IPS-15b (cell line): ENCODE measurements at regions not wholly inside any gene's neighbourhood (a gene's known extent, or its start where the extent isn't known, plus 50 kb on each side); places are given as distances from the start of the nearest gene placed in this dataset.
"Not testable (repeated sequence)": the region's sequence is repeated elsewhere in the genome, so short reads cannot be mapped to it uniquely, and the experiment has no call there.

Experiments
- H3K27me3 ChIP-seq: one replicate; pipeline ENCODE4 v1.6.1; 2013; ENCODE audit warnings: low read length; ENCODE audit not compliant: control insufficient read depth, insufficient read depth
- H3K36me3 ChIP-seq: one replicate; pipeline ENCODE4 v1.6.1; 2013; ENCODE audit warnings: low read length; ENCODE audit not compliant: control insufficient read depth, insufficient read depth
- H3K4me1 ChIP-seq: one replicate; pipeline ENCODE4 v1.6.1; 2013; ENCODE audit warnings: mild to moderate bottlenecking, low read length; ENCODE audit not compliant: control insufficient read depth, insufficient read depth
- H3K4me3 ChIP-seq: one replicate; pipeline ENCODE4 v1.5.1; 2013; ENCODE audit warnings: low read depth, low read length
- H3K9ac ChIP-seq: one replicate; pipeline ENCODE4 v1.6.1; 2013; ENCODE audit warnings: low read depth, mild to moderate bottlenecking, low read length
- H3K9me3 ChIP-seq: one replicate; pipeline ENCODE4 v1.6.1; 2013; ENCODE audit warnings: mild to moderate bottlenecking, low read length; ENCODE audit not compliant: control insufficient read depth, insufficient read depth

DNA sequence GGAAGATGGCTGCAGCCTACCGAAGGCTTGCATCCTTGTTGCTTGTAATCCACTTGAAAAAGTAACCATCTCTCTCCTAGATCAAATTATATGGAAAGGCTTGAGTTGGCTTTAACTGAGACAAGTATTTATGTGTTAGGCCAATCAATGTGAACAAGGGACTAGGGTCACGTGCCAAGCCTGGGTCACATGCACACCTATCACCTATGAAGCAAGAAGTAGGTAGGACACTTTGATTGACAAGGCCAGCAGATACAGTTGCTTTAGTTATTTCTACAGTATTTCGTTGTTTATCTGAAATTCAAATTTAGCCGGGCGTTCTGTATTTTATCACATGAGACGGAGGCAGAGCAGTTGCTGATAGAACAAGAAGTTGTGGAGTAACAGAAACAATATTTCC is 212.3 kb upstream of the OTX2 start:
- H3K27me3 ChIP-seq, result no peaks in the 10 kb centered on the region
- H3K4me3 ChIP-seq, result no peak overlapping the region
- no peaks in the 10 kb centered on the region for H3K4me1 ChIP-seq
- no peaks in the 10 kb centered on the region for H3K36me3 ChIP-seq
- H3K9me3 ChIP-seq, result no peaks in the 10 kb centered on the region
- no peak overlapping the region for H3K9ac ChIP-seq

DNA sequence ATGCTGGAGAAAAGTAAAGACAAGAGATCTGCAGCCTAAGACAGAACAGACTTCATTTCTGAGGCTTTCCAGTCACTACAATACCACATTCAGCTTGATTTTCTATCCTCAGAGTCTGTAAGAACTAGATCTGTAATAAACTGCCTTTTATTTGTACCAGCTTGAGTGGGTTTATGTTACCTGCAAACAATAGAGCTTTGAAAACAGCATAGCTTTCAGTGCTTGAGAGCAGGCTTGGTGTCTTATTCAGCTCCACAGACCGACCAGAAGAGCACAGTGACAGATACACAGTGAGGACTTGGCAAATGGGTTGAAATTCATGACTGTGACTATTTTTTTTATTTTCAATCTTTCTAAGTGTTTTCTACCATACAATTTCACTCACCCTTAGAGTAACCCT is 207.8 kb upstream of the OTX2 start:
- H3K9me3 ChIP-seq, result no peaks in the 10 kb centered on the region
- no peaks in the 10 kb centered on the region for H3K4me1 ChIP-seq
- H3K36me3 ChIP-seq, result no peaks in the 10 kb centered on the region
- H3K9ac ChIP-seq, result no peak overlapping the region
- H3K4me3 ChIP-seq, result no peak overlapping the region
- H3K27me3 ChIP-seq, result no peaks in the 10 kb centered on the region

DNA sequence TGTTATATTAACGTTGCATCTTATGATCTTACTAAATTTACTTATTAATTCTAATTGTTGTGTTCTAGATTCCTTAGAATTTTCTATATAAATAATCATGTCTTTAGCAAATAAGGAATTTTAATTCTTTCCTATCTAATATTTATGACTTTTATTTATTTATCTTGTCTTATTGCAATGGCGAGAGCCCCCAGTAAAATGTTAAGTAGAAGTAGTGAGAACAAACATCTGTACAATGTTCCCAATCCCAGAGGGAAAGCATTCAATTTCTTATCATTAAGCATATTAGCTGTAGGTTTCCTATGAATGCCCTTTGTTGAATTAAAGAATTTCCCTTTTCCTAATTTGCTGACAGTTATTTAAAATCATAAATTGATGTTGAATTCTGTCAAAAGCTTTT is 203.7 kb upstream of the OTX2 start:
- Histone ChIP-seq H3K36me3 (no peaks in the 10 kb centered on the region), H3K9ac (no peak overlapping the region), H3K27me3 (no peaks in the 10 kb centered on the region), H3K4me3 (no peak overlapping the region), H3K4me1 (peaks cover under 1% of the 10 kb centered on the region), H3K9me3 (no peaks in the 10 kb centered on the region)

DNA sequence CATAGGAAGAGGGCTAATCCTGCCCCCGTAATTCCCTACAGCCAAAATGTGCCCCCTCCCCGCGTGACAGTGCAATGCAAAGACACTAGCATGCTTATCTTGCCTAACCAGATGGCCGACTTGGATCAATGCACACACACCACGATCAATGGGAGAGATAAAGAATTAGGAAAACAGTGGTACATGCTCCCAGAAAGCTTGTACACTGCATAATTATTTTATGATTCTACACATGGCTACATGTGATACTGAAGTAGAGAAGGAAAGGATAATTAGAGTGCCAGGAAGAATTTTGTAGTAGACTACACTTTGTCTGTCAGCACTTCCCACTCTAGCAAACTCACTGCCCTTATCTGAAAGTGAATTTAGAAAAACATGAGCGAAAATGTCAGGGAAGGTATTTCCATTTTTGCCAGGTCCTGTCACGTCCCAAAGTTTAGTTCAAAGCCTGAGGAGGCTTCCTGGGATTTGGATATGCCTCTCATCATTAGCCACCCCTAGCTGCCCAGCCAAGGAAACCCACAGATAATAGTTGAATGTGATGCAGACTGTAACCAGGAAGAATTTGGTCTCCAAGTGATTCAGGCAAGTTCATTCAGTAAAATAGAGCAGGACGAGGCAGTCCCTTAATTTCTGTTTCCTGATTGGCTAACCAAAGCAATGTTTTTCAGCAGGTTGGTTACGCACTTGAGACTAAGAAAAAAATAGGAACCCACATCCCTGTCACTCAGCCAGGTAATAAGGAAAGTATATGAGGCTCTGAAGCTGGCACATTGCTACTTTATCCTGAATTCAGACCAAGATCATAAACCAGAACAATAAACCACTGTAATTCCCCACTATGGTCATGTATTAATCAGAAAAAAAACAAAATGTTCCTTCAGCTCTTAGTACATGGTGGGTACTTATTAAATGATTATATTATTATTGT is 199.6 kb upstream of the OTX2 start:
- Histone ChIP-seq H3K9ac (no peak overlapping the region), H3K9me3 (no peaks in the 10 kb centered on the region), H3K27me3 (no peaks in the 10 kb centered on the region), H3K4me1 (peaks cover 9% of the 10 kb centered on the region), H3K4me3 (no peak overlapping the region), H3K36me3 (no peaks in the 10 kb centered on the region)

DNA sequence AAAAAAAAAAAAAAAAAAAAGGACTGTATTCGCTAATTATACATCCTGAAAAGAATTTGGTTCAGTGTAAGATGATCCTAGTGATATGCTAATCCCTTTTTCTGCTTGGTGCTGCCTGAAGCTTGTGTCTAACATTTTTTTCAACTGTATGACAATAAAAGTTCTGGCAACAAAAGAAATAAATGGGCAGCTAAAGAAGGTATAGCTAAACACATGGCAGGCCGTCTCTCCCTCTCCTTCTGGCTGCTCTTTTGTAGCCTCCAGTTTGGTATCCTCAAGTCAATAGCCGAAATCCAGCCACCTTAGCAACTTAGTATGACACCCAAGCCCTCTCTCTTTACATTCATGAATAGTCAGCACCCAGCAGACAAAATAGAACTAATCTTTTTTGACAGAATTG is 198.3 kb upstream of the OTX2 start:
- Histone ChIP-seq H3K27me3 (no peaks in the 10 kb centered on the region), H3K9me3 (no peaks in the 10 kb centered on the region), H3K9ac (no peak overlapping the region), H3K4me3 (no peak overlapping the region), H3K36me3 (no peaks in the 10 kb centered on the region), H3K4me1 (peaks cover 9% of the 10 kb centered on the region)

DNA sequence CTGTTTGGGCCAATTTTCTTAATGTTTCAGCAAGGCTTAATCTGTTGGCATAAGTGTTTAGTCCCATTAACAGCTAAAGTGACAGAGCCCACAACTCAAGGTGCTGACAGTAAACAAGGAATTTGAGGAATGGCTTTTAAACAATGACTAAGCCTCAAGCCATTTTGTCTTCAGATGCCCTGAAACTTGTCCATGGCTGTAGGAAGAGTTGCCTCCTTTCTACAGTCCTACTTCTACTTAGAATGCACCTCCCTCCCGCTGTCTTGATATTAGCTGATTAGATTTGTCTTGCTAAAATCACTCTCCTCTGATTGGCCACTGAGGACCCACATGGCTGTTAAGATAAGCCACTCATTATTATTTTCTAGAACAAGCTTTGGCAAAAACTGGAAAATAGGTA is 188.4 kb upstream of the OTX2 start:
- Histone ChIP-seq H3K9me3 (no peaks in the 10 kb centered on the region), H3K4me3 (no peak overlapping the region), H3K9ac (no peak overlapping the region), H3K36me3 (no peaks in the 10 kb centered on the region), H3K27me3 (no peaks in the 10 kb centered on the region), H3K4me1 (peaks cover 20% of the 10 kb centered on the region)

DNA sequence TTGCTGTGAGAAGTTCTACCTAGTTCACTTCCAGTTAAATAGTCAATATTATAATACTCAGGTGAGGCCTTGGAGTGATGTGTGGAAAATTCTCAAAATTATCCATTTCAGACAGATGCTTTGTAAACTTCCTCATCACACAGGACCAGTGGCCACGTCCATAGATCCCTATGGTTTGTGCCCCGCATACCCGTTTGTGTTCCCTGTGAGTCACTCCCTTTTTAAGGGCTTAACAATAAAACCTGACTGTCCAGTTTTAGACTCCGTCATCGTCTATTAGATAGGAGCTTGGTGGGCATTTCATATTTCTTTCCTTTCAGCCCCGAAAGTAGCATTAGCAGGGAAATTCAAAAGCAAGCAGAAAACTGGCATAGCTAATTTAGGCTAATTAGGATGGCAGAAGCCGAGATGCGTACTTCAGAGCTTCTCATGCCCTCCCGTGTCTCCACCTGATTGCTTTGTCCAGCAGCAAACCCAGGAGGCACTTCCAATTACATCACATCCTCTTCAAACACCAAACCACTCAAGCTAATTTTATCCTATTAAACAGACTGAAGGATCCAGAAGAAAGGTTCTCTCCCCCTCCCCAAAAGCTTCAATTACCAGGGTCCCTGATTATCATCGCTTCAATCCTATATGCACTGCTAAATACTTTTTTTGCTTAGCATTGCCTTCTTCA is 186.6 kb upstream of the OTX2 start:
- H3K27me3 ChIP-seq, result no peaks in the 10 kb centered on the region
- no peaks in the 10 kb centered on the region for H3K36me3 ChIP-seq
- peaks cover 20% of the 10 kb centered on the region for H3K4me1 ChIP-seq
- no peak overlapping the region for H3K4me3 ChIP-seq
- H3K9ac ChIP-seq, result no peak overlapping the region
- no peaks in the 10 kb centered on the region for H3K9me3 ChIP-seq

DNA sequence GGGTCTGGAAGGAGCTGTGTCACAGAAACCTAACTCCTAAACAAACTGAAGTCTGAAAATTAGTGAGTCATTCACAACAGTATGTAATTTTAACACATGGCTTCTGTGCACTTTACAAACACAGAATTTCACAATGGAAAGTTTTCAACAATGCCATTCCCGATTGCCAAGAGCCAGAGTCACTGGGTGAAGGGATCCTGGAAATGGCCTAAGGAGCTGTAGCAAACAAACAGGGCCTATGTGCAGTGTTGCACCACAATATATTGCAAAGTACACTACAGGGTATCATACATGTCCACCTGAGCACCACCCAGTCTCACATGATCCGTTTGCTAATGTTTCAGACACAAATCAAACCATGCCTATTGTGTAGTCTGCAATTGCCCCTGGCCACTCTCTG is 184.7 kb upstream of the OTX2 start:
- no peaks in the 10 kb centered on the region for H3K9me3 ChIP-seq
- H3K4me1 ChIP-seq, result peaks cover 20% of the 10 kb centered on the region
- H3K27me3 ChIP-seq, result no peaks in the 10 kb centered on the region
- no peaks in the 10 kb centered on the region for H3K36me3 ChIP-seq
- no peak overlapping the region for H3K4me3 ChIP-seq
- H3K9ac ChIP-seq, result no peak overlapping the region

DNA sequence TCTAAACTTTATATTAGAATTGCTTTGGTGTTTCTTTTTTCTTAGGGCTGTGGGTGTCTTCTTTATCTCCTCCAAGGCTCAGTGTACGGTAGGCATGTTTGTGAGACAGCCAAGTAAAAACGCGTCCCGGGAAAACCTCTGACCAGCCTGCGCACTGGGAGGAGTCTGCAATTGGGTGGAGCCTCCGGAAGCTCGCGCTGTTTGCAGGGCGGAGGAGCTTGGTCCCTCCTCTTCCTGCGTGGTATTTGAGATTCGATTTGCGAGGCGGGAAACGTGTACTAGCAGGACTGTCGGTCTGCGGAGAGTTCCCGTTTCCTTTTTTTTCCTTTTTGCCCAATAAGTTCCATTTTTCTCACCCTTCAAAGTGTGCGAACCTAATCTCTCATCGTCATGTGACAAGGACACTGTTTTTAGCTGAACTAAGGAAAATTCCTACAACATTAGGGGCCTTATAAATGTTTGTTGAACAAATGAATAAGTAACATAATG is 182.1 kb upstream of the OTX2 start:
- Histone ChIP-seq H3K36me3 (no peaks in the 10 kb centered on the region), H3K4me1 (peaks cover 17% of the 10 kb centered on the region), H3K4me3 (no peak overlapping the region), H3K27me3 (no peaks in the 10 kb centered on the region), H3K9ac (no peak overlapping the region), H3K9me3 (no peaks in the 10 kb centered on the region)

DNA sequence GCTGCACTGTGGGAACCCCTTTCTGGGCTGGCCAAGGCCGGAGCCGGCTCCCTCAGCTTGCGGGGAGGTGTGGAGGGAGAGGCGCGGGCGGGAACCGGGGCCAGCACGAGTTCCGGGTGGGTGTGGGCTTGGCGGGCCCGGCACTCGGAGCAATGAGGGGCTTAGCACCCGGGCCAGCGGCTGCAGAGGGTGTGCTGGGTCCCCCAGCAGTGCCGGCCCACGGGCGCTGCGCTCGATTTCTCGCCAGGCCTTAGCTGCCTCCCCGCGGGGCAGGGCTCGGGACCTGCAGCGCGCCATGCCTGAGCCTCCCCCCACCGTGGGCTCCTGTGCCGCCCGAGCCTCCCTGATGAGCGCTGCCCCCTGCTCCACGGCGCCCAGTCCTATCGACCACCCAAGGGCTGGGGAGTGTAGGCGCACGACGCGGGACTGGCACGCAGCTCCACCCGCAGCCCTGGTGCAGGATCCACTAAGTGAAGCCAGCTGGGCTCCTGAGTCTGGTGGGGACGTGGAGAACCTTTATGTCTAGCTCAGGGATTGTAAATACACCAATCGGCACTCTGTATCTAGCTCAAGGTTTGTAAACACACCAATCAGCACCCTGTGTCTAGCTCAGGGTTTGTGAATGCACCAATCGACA is 180.8 kb upstream of the OTX2 start:
- H3K9me3 ChIP-seq, H3K9ac ChIP-seq, H3K4me1 ChIP-seq, H3K27me3 ChIP-seq, H3K36me3 ChIP-seq, H3K4me3 ChIP-seq: not testable (repeated sequence)

DNA sequence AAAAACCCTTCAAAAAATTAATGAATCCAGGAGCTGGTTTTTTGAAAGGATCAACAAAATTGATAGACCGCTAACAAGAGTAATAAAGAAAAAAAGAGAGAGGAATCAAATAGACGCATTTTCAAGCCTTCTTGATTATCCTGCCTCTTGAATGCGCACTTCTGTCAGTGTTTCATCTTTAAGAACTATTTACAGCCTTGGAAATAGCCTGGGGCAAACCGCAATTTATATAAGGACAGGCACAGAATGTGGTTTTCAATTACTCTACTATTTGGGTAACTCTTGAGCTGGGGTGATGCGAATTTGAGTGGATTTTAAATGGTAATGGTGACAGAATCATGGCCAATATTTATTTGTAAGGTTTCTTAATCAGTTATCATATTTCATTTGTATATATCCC is 179.1 kb upstream of the OTX2 start:
- Histone ChIP-seq H3K36me3 (no peaks in the 10 kb centered on the region), H3K27me3 (no peaks in the 10 kb centered on the region), H3K9ac (no peak overlapping the region), H3K4me3 (no peak overlapping the region), H3K9me3 (no peaks in the 10 kb centered on the region), H3K4me1 (peaks cover 11% of the 10 kb centered on the region)
